ENCODE measurements at regions not wholly inside any gene's neighbourhood (a gene's known extent, or its start where the extent isn't known, plus 50 kb on each side); places are given as distances from the start of the nearest gene placed in this dataset.

GRCh38 chr13:93145199-93145598 is 81.4 kb upstream of the GPC6 start:
- TF ChIP-seq SNAI2 (CRISPR knock-in tag; IDR thresholded peaks at IDR 0.05) (no peak), ZC3H10 (CRISPR knock-in tag; IDR thresholded peaks at IDR 0.05) (no peak), ZFP30 (CRISPR knock-in tag; IDR thresholded peaks at IDR 0.05) (no peak), ISL1 (CRISPR knock-in tag; IDR thresholded peaks at IDR 0.05) (no peak), RARB (CRISPR knock-in tag; IDR thresholded peaks at IDR 0.05) (no peak), CREB5 (CRISPR knock-in tag; IDR thresholded peaks at IDR 0.05; ENCODE audit: low read depth) (no peak), BACH2 (CRISPR knock-in tag; IDR thresholded peaks at IDR 0.05; ENCODE audit: borderline replicate concordance) (no peak), POU6F1 (CRISPR knock-in tag; IDR thresholded peaks at IDR 0.05; ENCODE audit: borderline replicate concordance, low read depth) (no peak), CSRNP3 (CRISPR knock-in tag; IDR thresholded peaks at IDR 0.05) (no peak), TCF4 (CRISPR knock-in tag; IDR thresholded peaks at IDR 0.05; ENCODE audit: borderline replicate concordance) (no peak)

Data from SK-N-SH treated with all-trans-retinoic acid at 6 μM for 48 hours (cell line).